Fibroblast of lung (primary cell): ENCODE measurements at regions not wholly inside any gene's neighbourhood (a gene's known extent, or its start where the extent isn't known, plus 50 kb on each side); places are given as distances from the start of the nearest gene placed in this dataset.

ENCODE experiments used
- DNase-seq, 2 donors: peaks; one replicate each; pipeline versions ENCODE4 v3.0.0 to v3.0.0-alpha.2; 2010; ENCODE audit warnings: low read depth in 2 of 2
- H2AFZ ChIP-seq: 2 replicates; pipeline ENCODE4 v1.5.1; 2012; ENCODE audit warnings: low read length, control low read depth, inconsistent platforms
- H3K27ac ChIP-seq: 2 replicates; pipeline ENCODE4 v1.5.1; 2011; ENCODE audit warnings: low read length, control low read depth; ENCODE audit not compliant: insufficient read depth
- H3K27me3 ChIP-seq: 2 replicates; pipeline ENCODE4 v1.5.1; 2011; ENCODE audit warnings: mild to moderate bottlenecking, low read length; ENCODE audit not compliant: control insufficient read depth, insufficient read depth
- H3K36me3 ChIP-seq: 2 replicates; pipeline ENCODE4 v1.5.1; 2011; ENCODE audit warnings: low read length; ENCODE audit not compliant: control insufficient read depth, insufficient read depth
- H3K4me1 ChIP-seq: 2 replicates; pipeline ENCODE4 v1.5.1; 2011; ENCODE audit warnings: low read length; ENCODE audit not compliant: control insufficient read depth, insufficient read depth; ENCODE audit errors: extremely low read depth
- H3K4me2 ChIP-seq: 2 replicates; pipeline ENCODE4 v1.5.1; 2011; ENCODE audit warnings: low read length, control low read depth; ENCODE audit not compliant: insufficient read depth; ENCODE audit errors: extremely low read depth
- H3K4me3 ChIP-seq, 4 experiments: fragments of 200-600 bp in 1 of 4; sonication (generic) in 1 of 4; replicated peaks in 1 of 4; 2 replicates each; pipeline ENCODE4 v1.5.1; 2011 to 2016; ENCODE audit warnings: low read length in 4 of 4, low read depth in 3 of 4, mild to moderate bottlenecking in 3 of 4, control low read depth in 2 of 4, inconsistent platforms in 1 of 4, mixed read lengths in 1 of 4; ENCODE audit not compliant: insufficient read depth in 1 of 4; ENCODE audit errors: control extremely low read depth in 1 of 4
- H3K79me2 ChIP-seq: 2 replicates; pipeline ENCODE4 v1.5.1; 2012; ENCODE audit warnings: mild to moderate bottlenecking, low read length, inconsistent platforms; ENCODE audit not compliant: control insufficient read depth, insufficient read depth
- H3K9ac ChIP-seq: 2 replicates; pipeline ENCODE4 v1.5.1; 2011; ENCODE audit warnings: mild to moderate bottlenecking, low read length, control low read depth; ENCODE audit not compliant: insufficient read depth
- H3K9me3 ChIP-seq: 2 replicates; pipeline ENCODE4 v1.5.1; 2012; ENCODE audit warnings: low read depth, low read length; ENCODE audit not compliant: control insufficient read depth, insufficient read depth
- H4K20me1 ChIP-seq: 2 replicates; pipeline ENCODE4 v1.5.1; 2011; ENCODE audit warnings: low read length; ENCODE audit not compliant: control insufficient read depth, insufficient read depth; ENCODE audit errors: extremely low read depth
- EZH2 ChIP-seq: IDR thresholded peaks from 2 replicates; pipeline ENCODE4 v1.5.1; 2012; ENCODE audit warnings: low read length, control low read depth, mild to moderate bottlenecking; ENCODE audit errors: missing control alignments
- TF ChIP-seq, protein P1 (sequence below), 2 donors: IDR thresholded peaks in 1 of 2; conservative IDR thresholded peaks in 1 of 2; 1 replicate in 1 of 2; 2 replicates in 1 of 2; pipeline ENCODE4 v1.5.1; 2011 to 2012; ENCODE audit warnings: low read length in 2 of 2, control low read depth in 1 of 2, inconsistent platforms in 1 of 2, low read depth in 1 of 2, mild to moderate bottlenecking in 1 of 2

- Histone ChIP-seq H4K20me1 (no peaks in the 10 kb centered on the region), H3K4me3 (no peak overlapping the region), H3K4me2 (no peak overlapping the region), H3K4me1 (peaks cover 2% of the 10 kb centered on the region), H3K27ac (no peak overlapping the region), H2AFZ (no peak overlapping the region), H3K9ac (no peak overlapping the region), H3K79me2 (no peaks in the 10 kb centered on the region), H3K27me3 (no peaks in the 10 kb centered on the region), H3K36me3 (no peaks in the 10 kb centered on the region), H3K9me3 (no peaks in the 10 kb centered on the region)
- TF ChIP-seq EZH2 = no peak
- TF ChIP-seq, protein P1, sequence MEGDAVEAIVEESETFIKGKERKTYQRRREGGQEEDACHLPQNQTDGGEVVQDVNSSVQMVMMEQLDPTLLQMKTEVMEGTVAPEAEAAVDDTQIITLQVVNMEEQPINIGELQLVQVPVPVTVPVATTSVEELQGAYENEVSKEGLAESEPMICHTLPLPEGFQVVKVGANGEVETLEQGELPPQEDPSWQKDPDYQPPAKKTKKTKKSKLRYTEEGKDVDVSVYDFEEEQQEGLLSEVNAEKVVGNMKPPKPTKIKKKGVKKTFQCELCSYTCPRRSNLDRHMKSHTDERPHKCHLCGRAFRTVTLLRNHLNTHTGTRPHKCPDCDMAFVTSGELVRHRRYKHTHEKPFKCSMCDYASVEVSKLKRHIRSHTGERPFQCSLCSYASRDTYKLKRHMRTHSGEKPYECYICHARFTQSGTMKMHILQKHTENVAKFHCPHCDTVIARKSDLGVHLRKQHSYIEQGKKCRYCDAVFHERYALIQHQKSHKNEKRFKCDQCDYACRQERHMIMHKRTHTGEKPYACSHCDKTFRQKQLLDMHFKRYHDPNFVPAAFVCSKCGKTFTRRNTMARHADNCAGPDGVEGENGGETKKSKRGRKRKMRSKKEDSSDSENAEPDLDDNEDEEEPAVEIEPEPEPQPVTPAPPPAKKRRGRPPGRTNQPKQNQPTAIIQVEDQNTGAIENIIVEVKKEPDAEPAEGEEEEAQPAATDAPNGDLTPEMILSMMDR (conservative IDR thresholded peaks at IDR 0.05 in 1 of 2, IDR thresholded peaks at IDR 0.05 in 1 of 2; ENCODE audit: low read depth in 1 of 2, low read length in 2 of 2) = no peak
- peak in 1 of 2 donors; percentile 70 for DNase-seq
Observed at GRCh38 chr6:4668271-4669179, 107.7 kb upstream of the CDYL start.

DNA sequence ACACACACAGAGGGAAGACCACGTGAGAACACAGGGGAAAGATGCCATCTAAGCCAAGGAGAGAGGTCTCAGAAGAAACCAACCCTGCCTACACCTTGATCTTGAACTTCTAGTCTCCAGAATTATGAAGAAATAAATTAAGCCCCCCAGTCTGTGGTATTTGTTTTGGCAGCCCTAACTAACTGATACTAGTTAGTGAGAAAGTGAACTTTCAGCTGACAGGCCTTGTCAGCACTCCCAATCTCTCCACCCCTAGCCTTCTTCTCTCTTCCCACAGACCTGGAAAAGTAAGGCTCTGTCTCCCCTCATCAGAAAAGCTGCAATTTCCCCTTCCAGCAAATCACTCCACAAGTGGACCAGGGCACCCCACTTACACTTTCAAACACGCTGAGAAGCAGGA, 108.6 kb upstream of the CDYL start:
- DNase-seq = no peak
- no peaks in the 10 kb centered on the region for H3K9me3 ChIP-seq
- no peak overlapping the region for H3K27ac ChIP-seq
- H3K4me1 ChIP-seq = peaks cover 2% of the 10 kb centered on the region
- H3K79me2 ChIP-seq = no peaks in the 10 kb centered on the region
- no peaks in the 10 kb centered on the region for H3K36me3 ChIP-seq
- H3K4me3 ChIP-seq = no peak overlapping the region
- no peak for TF ChIP-seq EZH2
- TF ChIP-seq, protein P1 (conservative IDR thresholded peaks at IDR 0.05 in 1 of 2, IDR thresholded peaks at IDR 0.05 in 1 of 2; ENCODE audit: low read depth in 1 of 2, low read length in 2 of 2) = no peak
- H2AFZ ChIP-seq = no peak overlapping the region
- H3K27me3 ChIP-seq = no peaks in the 10 kb centered on the region
- H4K20me1 ChIP-seq = no peaks in the 10 kb centered on the region
- no peak overlapping the region for H3K4me2 ChIP-seq
- H3K9ac ChIP-seq = no peak overlapping the region

DNA sequence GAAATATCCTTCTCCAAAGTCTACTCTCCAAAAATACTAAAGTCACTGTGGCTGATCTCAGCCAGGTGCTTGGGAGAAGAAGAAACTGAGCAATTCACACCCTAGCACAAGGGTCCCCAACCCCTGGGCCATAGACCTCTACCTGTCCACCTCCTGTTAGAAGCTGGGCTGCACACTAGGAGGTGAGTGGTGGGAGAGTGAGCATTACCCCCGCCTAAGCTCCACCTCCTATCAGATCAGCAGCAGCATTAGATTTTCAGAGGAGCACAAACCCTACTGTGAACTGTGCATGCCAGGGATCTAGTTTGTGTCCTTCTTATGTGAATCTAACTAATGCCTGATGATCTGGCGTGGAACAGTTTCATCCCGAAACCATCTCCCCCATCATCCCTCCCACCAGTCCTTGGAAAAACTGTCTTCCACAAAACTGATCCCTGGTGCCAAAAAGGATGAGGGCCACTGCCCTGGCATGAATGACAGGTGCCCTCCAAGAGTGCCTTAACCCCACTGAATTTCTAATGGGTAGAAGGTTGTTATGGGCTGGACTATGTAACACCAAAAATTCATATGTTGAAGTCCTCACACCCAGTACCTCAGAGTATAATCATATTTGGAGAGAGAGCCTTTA, 109.2 kb upstream of the CDYL start:
- no peaks in the 10 kb centered on the region for H3K9me3 ChIP-seq
- TF ChIP-seq, protein P1 (conservative IDR thresholded peaks at IDR 0.05 in 1 of 2, IDR thresholded peaks at IDR 0.05 in 1 of 2; ENCODE audit: low read depth in 1 of 2, low read length in 2 of 2) = no peak
- no peak for TF ChIP-seq EZH2
- no peak overlapping the region for H3K4me2 ChIP-seq
- H3K27me3 ChIP-seq = no peaks in the 10 kb centered on the region
- no peaks in the 10 kb centered on the region for H4K20me1 ChIP-seq
- DNase-seq = no peak
- peaks cover 2% of the 10 kb centered on the region for H3K4me1 ChIP-seq
- H3K27ac ChIP-seq = no peak overlapping the region
- no peaks in the 10 kb centered on the region for H3K79me2 ChIP-seq
- H3K9ac ChIP-seq = no peak overlapping the region
- no peak overlapping the region for H3K4me3 ChIP-seq
- H3K36me3 ChIP-seq = no peaks in the 10 kb centered on the region
- H2AFZ ChIP-seq = no peak overlapping the region
